ENCODE measurements at regions not wholly inside any gene's neighbourhood (a gene's known extent, or its start where the extent isn't known, plus 50 kb on each side); places are given as distances from the start of the nearest gene placed in this dataset.

- no peak for TF ChIP-seq CTCF (conservative IDR thresholded peaks at IDR 0.05)
- no peak overlapping the region for H3K4me3 Mint-ChIP-seq
- H3K27me3 Mint-ChIP-seq (ENCODE audit: low read depth), result no peaks in the 10 kb centered on the region
- no peaks in the 10 kb centered on the region for H3K36me3 Mint-ChIP-seq (ENCODE audit: low read depth)
- H3K9me3 Mint-ChIP-seq, result peaks cover 4% of the 10 kb centered on the region
- no peak overlapping the region for H3K27ac Mint-ChIP-seq (ENCODE audit: unreplicated experiment)
- no peak for DNase-seq (ENCODE audit: low read depth, low spot score)
- no peaks in the 10 kb centered on the region for H3K4me1 Mint-ChIP-seq
Observed at GRCh38 chr2:22189893-22190480, 1066.2 kb downstream of the TDRD15 start.

- Mint-ChIP-seq H3K27ac (ENCODE audit: unreplicated experiment) (no peak overlapping the region), H3K4me3 (no peak overlapping the region), H3K4me1 (peaks cover 6% of the 10 kb centered on the region), H3K36me3 (ENCODE audit: low read depth) (no peaks in the 10 kb centered on the region), H3K27me3 (ENCODE audit: low read depth) (no peaks in the 10 kb centered on the region), H3K9me3 (no peaks in the 10 kb centered on the region)
- TF ChIP-seq CTCF (conservative IDR thresholded peaks at IDR 0.05), result no peak
- DNase-seq (ENCODE audit: low read depth, low spot score), result no peak
Observed at GRCh38 chr2:22194218-22194617, 1070.5 kb downstream of the TDRD15 start.

GRCh38 chr2:22196806-22197205, 1073.0 kb downstream of the TDRD15 start:
- DNase-seq (ENCODE audit: low read depth, low spot score), result no peak
- no peaks in the 10 kb centered on the region for H3K9me3 Mint-ChIP-seq
- no peak overlapping the region for H3K4me3 Mint-ChIP-seq
- no peak for TF ChIP-seq CTCF (conservative IDR thresholded peaks at IDR 0.05)
- no peaks in the 10 kb centered on the region for H3K27me3 Mint-ChIP-seq (ENCODE audit: low read depth)
- peaks cover 6% of the 10 kb centered on the region for H3K4me1 Mint-ChIP-seq
- H3K36me3 Mint-ChIP-seq (ENCODE audit: low read depth), result no peaks in the 10 kb centered on the region
- H3K27ac Mint-ChIP-seq (ENCODE audit: unreplicated experiment), result no peak overlapping the region

GRCh38 chr2:22198381-22199283, 1074.9 kb downstream of the TDRD15 start:
- Mint-ChIP-seq H3K9me3 (no peaks in the 10 kb centered on the region), H3K4me3 (no peak overlapping the region), H3K27me3 (ENCODE audit: low read depth) (no peaks in the 10 kb centered on the region), H3K4me1 (peaks cover 6% of the 10 kb centered on the region), H3K36me3 (ENCODE audit: low read depth) (no peaks in the 10 kb centered on the region), H3K27ac (ENCODE audit: unreplicated experiment) (no peak overlapping the region)
- TF ChIP-seq CTCF (conservative IDR thresholded peaks at IDR 0.05), result no peak
- DNase-seq (ENCODE audit: low read depth, low spot score), result no peak

GRCh38 chr2:22199994-22200393, 1076.2 kb downstream of the TDRD15 start:
- Mint-ChIP-seq H3K4me3 (no peak overlapping the region), H3K9me3 (no peaks in the 10 kb centered on the region), H3K27ac (ENCODE audit: unreplicated experiment) (no peak overlapping the region), H3K27me3 (ENCODE audit: low read depth) (no peaks in the 10 kb centered on the region), H3K4me1 (peaks cover 6% of the 10 kb centered on the region), H3K36me3 (ENCODE audit: low read depth) (no peaks in the 10 kb centered on the region)
- DNase-seq (ENCODE audit: low read depth, low spot score), result no peak
- no peak for TF ChIP-seq CTCF (conservative IDR thresholded peaks at IDR 0.05)

Data from neural crest cell (in vitro differentiated cells).